ELR (cell line): ENCODE measurements at regions not wholly inside any gene's neighbourhood (a gene's known extent, or its start where the extent isn't known, plus 50 kb on each side); places are given as distances from the start of the nearest gene placed in this dataset.

Experiments used
- DNase-seq: peaks from one replicate; pipeline ENCODE4 v3.0.0-alpha.2; 2015; ENCODE audit warnings: low read depth

GRCh38 chr7:156222151-156222550 is 409.9 kb upstream of the SHH start:
- DNase-seq: no peak

GRCh38 chr7:156220701-156221100 is 408.4 kb upstream of the SHH start:
- no peak for DNase-seq

- DNase-seq: no peak
Measured at GRCh38 chr7:156220078-156220605, 407.9 kb upstream of the SHH start.

GRCh38 chr7:156219307-156220077 is 407.2 kb upstream of the SHH start:
- no peak for DNase-seq

GRCh38 chr7:156218544-156219306 is 406.5 kb upstream of the SHH start:
- no peak for DNase-seq

GRCh38 chr7:156217803-156218202 is 405.5 kb upstream of the SHH start:
- no peak for DNase-seq

GRCh38 chr7:156209087-156209486 is 396.8 kb upstream of the SHH start:
- DNase-seq: no peak

GRCh38 chr7:156207306-156207705 is 395.0 kb upstream of the SHH start:
- DNase-seq: no peak

GRCh38 chr7:156206174-156206573 is 393.9 kb upstream of the SHH start:
- no peak for DNase-seq

GRCh38 chr7:156204820-156205219 is 392.6 kb upstream of the SHH start:
- no peak for DNase-seq

GRCh38 chr7:156203923-156204322 is 391.7 kb upstream of the SHH start:
- DNase-seq: no peak

GRCh38 chr7:156198277-156198676 is 386.0 kb upstream of the SHH start:
- DNase-seq: no peak

GRCh38 chr7:156196649-156197048 is 384.4 kb upstream of the SHH start:
- DNase-seq: no peak

- no peak for DNase-seq
Measured at GRCh38 chr7:156195276-156195675, 383.0 kb upstream of the SHH start.

- DNase-seq: no peak
Measured at GRCh38 chr7:156194813-156195212, 382.6 kb upstream of the SHH start.

GRCh38 chr7:156192921-156193320 is 380.7 kb upstream of the SHH start:
- peak; percentile 0 for DNase-seq

GRCh38 chr7:156191090-156191489 is 378.8 kb upstream of the SHH start:
- no peak for DNase-seq

GRCh38 chr7:156185076-156185475 is 372.8 kb upstream of the SHH start:
- DNase-seq: no peak

- no peak for DNase-seq
Measured at GRCh38 chr7:156184164-156184563, 371.9 kb upstream of the SHH start.

GRCh38 chr7:156180451-156181229 is 368.4 kb upstream of the SHH start:
- no peak for DNase-seq

GRCh38 chr7:156179872-156180390 is 367.7 kb upstream of the SHH start:
- no peak for DNase-seq

- DNase-seq: no peak
Measured at GRCh38 chr7:156178857-156179256, 366.6 kb upstream of the SHH start.
